ENCODE measurements at regions not wholly inside any gene's neighbourhood (a gene's known extent, or its start where the extent isn't known, plus 50 kb on each side); places are given as distances from the start of the nearest gene placed in this dataset.

GRCh38 chr3:69448877-69449276 lies 63.0 kb upstream of the FRMD4B start:
- FAIRE-seq (no peak), DNase-seq (ENCODE audit: insufficient read length, low spot score) (no peak)

- DNase-seq (ENCODE audit: insufficient read length, low spot score) (no peak), FAIRE-seq (no peak)
Observed at GRCh38 chr3:69446402-69447072, 60.6 kb upstream of the FRMD4B start.

GRCh38 chr3:69445498-69445897 lies 59.6 kb upstream of the FRMD4B start:
- DNase-seq (ENCODE audit: insufficient read length, low spot score), result no peak
- no peak for FAIRE-seq

- FAIRE-seq, result no peak
- DNase-seq (ENCODE audit: insufficient read length, low spot score), result no peak
Observed at GRCh38 chr3:69445024-69445423, 59.1 kb upstream of the FRMD4B start.

GRCh38 chr3:69443457-69443920 lies 57.6 kb upstream of the FRMD4B start:
- FAIRE-seq, result no peak

GRCh38 chr3:69442771-69443311 lies 57.0 kb upstream of the FRMD4B start:
- DNase-seq (ENCODE audit: insufficient read length, low spot score) (no peak), FAIRE-seq (no peak)

More at GRCh38 chr3:69443457-69443920, 57.6 kb upstream of the FRMD4B start:
- no peak for DNase-seq (ENCODE audit: insufficient read length, low spot score)

GRCh38 chr3:69441732-69442131 lies 55.8 kb upstream of the FRMD4B start:
- DNase-seq (ENCODE audit: insufficient read length, low spot score), result no peak
- FAIRE-seq, result no peak

- no peak for FAIRE-seq
- no peak for DNase-seq (ENCODE audit: insufficient read length, low spot score)
Observed at GRCh38 chr3:69441040-69441439, 55.2 kb upstream of the FRMD4B start.

GRCh38 chr3:69439643-69440270 lies 53.9 kb upstream of the FRMD4B start:
- FAIRE-seq, result no peak
- no peak for DNase-seq (ENCODE audit: insufficient read length, low spot score)

GRCh38 chr3:69438476-69438875 lies 52.6 kb upstream of the FRMD4B start:
- no peak for DNase-seq (ENCODE audit: insufficient read length, low spot score)
- FAIRE-seq, result no peak

GRCh38 chr3:69435274-69436265 lies 49.7 kb upstream of the FRMD4B start:
- FAIRE-seq, result no peak
- no peak for DNase-seq (ENCODE audit: insufficient read length, low spot score)
